Left lung (tissue), 4 donors: ENCODE measurements at regions not wholly inside any gene's neighbourhood (a gene's known extent, or its start where the extent isn't known, plus 50 kb on each side); places are given as distances from the start of the nearest gene placed in this dataset.

Experiments
- ATAC-seq: fragments of 200-7000 bp; cut with Tn5 transposase; one replicate; pipeline ENCODE4 v1.9.1; 2020; ENCODE audit warnings: moderate library complexity
- DNase-seq, 4 donors: peaks; one replicate each; pipeline ENCODE4 v3.0.0-alpha.2; 2013 to 2020
- H3K27ac ChIP-seq, 2 donors: fragments of 200-600 bp; sonication (generic) in 1 of 2; one replicate each; pipeline versions ENCODE4 v1.5.0 to v1.8.0; 2020 to 2021
- H3K27me3 ChIP-seq, 2 donors: fragments of 200-600 bp; sonication (generic) in 1 of 2; one replicate each; pipeline versions ENCODE4 v1.5.0 to v1.8.0; 2020 to 2021
- H3K36me3 ChIP-seq, 2 donors: fragments of 200-600 bp; sonication (generic) in 1 of 2; one replicate each; pipeline versions ENCODE4 v1.5.0 to v1.8.0; 2020 to 2021
- H3K4me1 ChIP-seq, 2 donors: fragments of 200-600 bp; one replicate each; pipeline ENCODE4 v1.8.0; 2021
- H3K4me3 ChIP-seq, 2 donors: fragments of 200-600 bp; sonication (generic) in 1 of 2; one replicate each; pipeline versions ENCODE4 v1.5.0 to v1.8.0; 2020 to 2021; ENCODE audit warnings: mild to moderate bottlenecking in 1 of 2
- H3K9me3 ChIP-seq, 2 donors: fragments of 200-600 bp; sonication (generic) in 1 of 2; one replicate each; pipeline versions ENCODE4 v1.5.0 to v1.8.0; 2020 to 2021
- intact Hi-C, 2 donors: fragments of 100-400 bp; cut with DNase I; formaldehyde crosslinking; loops; one replicate each; pipeline versions ENCODE4 v1.11.2 to v1.14.2; 2022
- TF ChIP-seq, protein P1 (sequence below), 2 donors: fragments of 200-600 bp; sonication (generic) in 1 of 2; IDR thresholded peaks; one replicate each; pipeline versions ENCODE4 v1.5.0 to v1.8.0; 2021; ENCODE audit warnings: antibody characterized with exemption in 2 of 2
- donor health status: DM: no; HTN: yes; CAD: no.
- donor health status: DM: no; HTN: no; CAD: no.

DNA sequence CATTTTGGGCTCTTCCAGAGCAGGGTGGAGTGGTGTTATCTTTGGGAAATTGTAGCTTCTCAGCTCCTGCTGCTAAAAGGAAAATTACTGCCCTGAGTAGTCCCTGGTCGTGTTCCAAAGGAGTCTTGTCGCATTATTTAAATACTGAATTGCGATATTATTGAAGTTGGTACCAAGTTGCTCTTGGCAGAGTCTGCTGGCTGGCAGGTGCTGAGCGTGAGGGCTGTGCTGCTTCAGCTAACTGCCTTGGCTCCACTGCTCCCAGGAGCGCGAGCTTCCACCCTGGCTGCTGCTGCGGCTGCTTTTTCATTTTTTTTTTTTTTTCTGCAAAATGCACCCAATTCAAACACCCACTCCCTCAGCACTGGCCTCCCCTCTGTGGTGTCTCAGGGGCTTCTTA lies 289.8 kb downstream of the MAF start:
- DNase-seq: no peak
- H3K9me3 ChIP-seq: no peaks in the 10 kb centered on the region
- no peak overlapping the region for H3K4me3 ChIP-seq
- ATAC-seq: no peak
- H3K27me3 ChIP-seq: no peaks in the 10 kb centered on the region
- H3K27ac ChIP-seq: no peak overlapping the region
- TF ChIP-seq, protein P1, sequence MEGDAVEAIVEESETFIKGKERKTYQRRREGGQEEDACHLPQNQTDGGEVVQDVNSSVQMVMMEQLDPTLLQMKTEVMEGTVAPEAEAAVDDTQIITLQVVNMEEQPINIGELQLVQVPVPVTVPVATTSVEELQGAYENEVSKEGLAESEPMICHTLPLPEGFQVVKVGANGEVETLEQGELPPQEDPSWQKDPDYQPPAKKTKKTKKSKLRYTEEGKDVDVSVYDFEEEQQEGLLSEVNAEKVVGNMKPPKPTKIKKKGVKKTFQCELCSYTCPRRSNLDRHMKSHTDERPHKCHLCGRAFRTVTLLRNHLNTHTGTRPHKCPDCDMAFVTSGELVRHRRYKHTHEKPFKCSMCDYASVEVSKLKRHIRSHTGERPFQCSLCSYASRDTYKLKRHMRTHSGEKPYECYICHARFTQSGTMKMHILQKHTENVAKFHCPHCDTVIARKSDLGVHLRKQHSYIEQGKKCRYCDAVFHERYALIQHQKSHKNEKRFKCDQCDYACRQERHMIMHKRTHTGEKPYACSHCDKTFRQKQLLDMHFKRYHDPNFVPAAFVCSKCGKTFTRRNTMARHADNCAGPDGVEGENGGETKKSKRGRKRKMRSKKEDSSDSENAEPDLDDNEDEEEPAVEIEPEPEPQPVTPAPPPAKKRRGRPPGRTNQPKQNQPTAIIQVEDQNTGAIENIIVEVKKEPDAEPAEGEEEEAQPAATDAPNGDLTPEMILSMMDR (IDR thresholded peaks at IDR 0.05): no peak
- H3K4me1 ChIP-seq: no peaks in the 10 kb centered on the region
- H3K36me3 ChIP-seq: no peaks in the 10 kb centered on the region
- intact Hi-C loops: no loop called here

DNA sequence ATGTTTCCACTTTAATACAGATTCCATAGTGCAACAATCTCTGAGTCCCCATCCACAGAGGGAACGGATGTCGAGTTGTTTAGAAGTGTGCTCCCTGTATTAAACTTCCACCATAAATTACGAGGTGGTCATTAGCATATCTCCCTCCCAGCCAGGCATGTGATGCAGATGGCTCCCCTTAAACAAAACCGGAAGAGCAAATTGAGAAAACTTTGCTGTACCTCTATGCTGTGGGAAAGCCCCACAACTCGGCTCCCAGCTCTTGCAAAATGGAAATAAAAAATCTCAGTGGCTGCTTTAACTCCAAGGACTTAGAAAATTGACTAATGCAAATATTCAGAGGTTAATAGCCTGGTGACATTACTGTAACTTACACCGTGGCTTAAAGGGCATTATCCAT lies 290.9 kb downstream of the MAF start:
- DNase-seq (no peak), ATAC-seq (no peak)
- no peak overlapping the region for H3K27ac ChIP-seq
- H3K36me3 ChIP-seq: no peaks in the 10 kb centered on the region
- TF ChIP-seq, protein P1 (IDR thresholded peaks at IDR 0.05): no peak
- H3K27me3 ChIP-seq: no peaks in the 10 kb centered on the region
- intact Hi-C loops: no loop called here
- no peak overlapping the region for H3K4me3 ChIP-seq
- H3K4me1 ChIP-seq: no peaks in the 10 kb centered on the region
- no peaks in the 10 kb centered on the region for H3K9me3 ChIP-seq

DNA sequence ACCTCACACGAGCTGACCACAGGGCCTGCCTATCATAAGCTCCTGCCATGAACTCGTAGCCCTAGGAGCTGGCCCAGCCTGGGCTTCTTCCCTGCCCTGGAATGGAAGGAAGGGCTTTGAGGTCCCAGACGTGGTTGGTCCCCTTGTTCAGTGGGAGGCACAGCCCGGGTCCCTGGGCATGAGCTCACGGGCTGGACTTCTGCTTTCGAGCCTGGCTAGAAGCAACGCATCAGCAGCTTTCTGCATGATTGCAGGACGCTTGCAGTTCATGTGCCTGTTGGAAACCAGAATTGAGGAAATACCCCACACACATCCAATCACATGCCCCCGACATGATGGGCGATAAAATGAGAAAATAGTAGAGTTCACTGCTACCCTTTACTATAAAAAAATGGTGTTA lies 293.3 kb downstream of the MAF start:
- peak in 3 of 4 donors; percentile 7 to 85 (median 80) for DNase-seq

GRCh38 chr16:79305074-79305473 lies 295.5 kb downstream of the MAF start:
- intact Hi-C loops: no loop called here
- ATAC-seq (no peak), DNase-seq (no peak)
- Histone ChIP-seq H3K4me3 (no peak overlapping the region), H3K4me1 (no peaks in the 10 kb centered on the region), H3K27me3 (peaks cover 0 to 8% of the 10 kb centered on the region in 2 donors), H3K9me3 (no peaks in the 10 kb centered on the region), H3K27ac (no peak overlapping the region), H3K36me3 (no peaks in the 10 kb centered on the region)
- TF ChIP-seq, protein P1 (IDR thresholded peaks at IDR 0.05): no peak

More for the DNA sequence above, 293.3 kb downstream of the MAF start:
- Histone ChIP-seq H3K4me3 (no peak overlapping the region), H3K36me3 (no peaks in the 10 kb centered on the region), H3K27ac (no peak overlapping the region), H3K4me1 (no peaks in the 10 kb centered on the region), H3K9me3 (no peaks in the 10 kb centered on the region), H3K27me3 (peaks cover 0 to 3% of the 10 kb centered on the region in 2 donors)
- peak; percentile 81 for ATAC-seq
- TF ChIP-seq, protein P1 (IDR thresholded peaks at IDR 0.05): no peak
- intact Hi-C loops: no loop called here

GRCh38 chr16:79303959-79304387 lies 296.6 kb downstream of the MAF start:
- Histone ChIP-seq H3K4me3 (no peak overlapping the region), H3K36me3 (no peaks in the 10 kb centered on the region), H3K27ac (no peak overlapping the region), H3K27me3 (peaks cover 0 to 8% of the 10 kb centered on the region in 2 donors), H3K4me1 (no peaks in the 10 kb centered on the region), H3K9me3 (no peaks in the 10 kb centered on the region)
- no peak for ATAC-seq
- DNase-seq: peak in 1 of 4 donors; percentile 33
- TF ChIP-seq, protein P1 (IDR thresholded peaks at IDR 0.05): no peak
- intact Hi-C loops: no loop called here
